H7 (cell line): ENCODE measurements at regions not wholly inside any gene's neighbourhood (a gene's known extent, or its start where the extent isn't known, plus 50 kb on each side); places are given as distances from the start of the nearest gene placed in this dataset.

Experiments used
- DNase-seq: peaks from one replicate; pipeline ENCODE4 v3.0.0; 2012
- H3K27me3 ChIP-seq: 2 replicates; pipeline ENCODE4 v1.6.0; 2011; ENCODE audit warnings: mild to moderate bottlenecking, low read length; ENCODE audit not compliant: control insufficient read depth, insufficient read depth
- H3K36me3 ChIP-seq: replicated peaks from 2 replicates; pipeline ENCODE4 v1.5.1; 2011; ENCODE audit warnings: low read length; ENCODE audit not compliant: control insufficient read depth, insufficient read depth
- H3K4me3 ChIP-seq: 2 replicates; pipeline ENCODE4 v1.5.1; 2011; ENCODE audit warnings: low read depth, mild to moderate bottlenecking, control low read depth, low read length, moderate library complexity; ENCODE audit not compliant: insufficient read depth

DNA sequence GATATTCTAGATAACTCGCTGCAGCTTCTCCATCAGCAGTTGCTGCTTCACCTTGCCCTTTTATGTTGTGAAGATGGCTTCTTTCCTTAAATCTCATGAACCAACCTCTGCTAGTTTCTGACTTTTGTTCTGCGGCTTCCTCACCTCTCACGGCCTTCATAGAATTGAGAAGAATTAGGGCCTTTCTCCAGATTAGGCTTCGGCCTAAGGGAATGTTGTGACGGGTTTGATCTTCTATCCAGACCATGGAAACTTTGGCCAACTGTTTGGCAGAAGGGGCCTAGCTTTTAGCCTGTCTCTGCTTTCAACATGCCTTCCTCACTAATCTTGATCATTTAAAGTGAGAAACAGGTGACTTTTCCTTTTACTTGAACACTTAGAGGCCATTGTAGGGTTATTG, 199.9 kb downstream of the CYP26B1 start:
- no peaks in the 10 kb centered on the region for H3K27me3 ChIP-seq
- H3K4me3 ChIP-seq = no peak overlapping the region
- H3K36me3 ChIP-seq = no peaks in the 10 kb centered on the region
- no peak for DNase-seq

- DNase-seq = no peak
- Histone ChIP-seq H3K36me3 (no peaks in the 10 kb centered on the region), H3K4me3 (no peak overlapping the region), H3K27me3 (no peaks in the 10 kb centered on the region)
Measured at GRCh38 chr2:71945603-71945959, 202.1 kb downstream of the CYP26B1 start.

- Histone ChIP-seq H3K4me3 (no peak overlapping the region), H3K36me3 (no peaks in the 10 kb centered on the region), H3K27me3 (no peaks in the 10 kb centered on the region)
- DNase-seq = no peak
Measured at GRCh38 chr2:71944806-71945602, 202.7 kb downstream of the CYP26B1 start.

GRCh38 chr2:71944183-71944550, 203.5 kb downstream of the CYP26B1 start:
- peak; percentile 50 for DNase-seq

DNA sequence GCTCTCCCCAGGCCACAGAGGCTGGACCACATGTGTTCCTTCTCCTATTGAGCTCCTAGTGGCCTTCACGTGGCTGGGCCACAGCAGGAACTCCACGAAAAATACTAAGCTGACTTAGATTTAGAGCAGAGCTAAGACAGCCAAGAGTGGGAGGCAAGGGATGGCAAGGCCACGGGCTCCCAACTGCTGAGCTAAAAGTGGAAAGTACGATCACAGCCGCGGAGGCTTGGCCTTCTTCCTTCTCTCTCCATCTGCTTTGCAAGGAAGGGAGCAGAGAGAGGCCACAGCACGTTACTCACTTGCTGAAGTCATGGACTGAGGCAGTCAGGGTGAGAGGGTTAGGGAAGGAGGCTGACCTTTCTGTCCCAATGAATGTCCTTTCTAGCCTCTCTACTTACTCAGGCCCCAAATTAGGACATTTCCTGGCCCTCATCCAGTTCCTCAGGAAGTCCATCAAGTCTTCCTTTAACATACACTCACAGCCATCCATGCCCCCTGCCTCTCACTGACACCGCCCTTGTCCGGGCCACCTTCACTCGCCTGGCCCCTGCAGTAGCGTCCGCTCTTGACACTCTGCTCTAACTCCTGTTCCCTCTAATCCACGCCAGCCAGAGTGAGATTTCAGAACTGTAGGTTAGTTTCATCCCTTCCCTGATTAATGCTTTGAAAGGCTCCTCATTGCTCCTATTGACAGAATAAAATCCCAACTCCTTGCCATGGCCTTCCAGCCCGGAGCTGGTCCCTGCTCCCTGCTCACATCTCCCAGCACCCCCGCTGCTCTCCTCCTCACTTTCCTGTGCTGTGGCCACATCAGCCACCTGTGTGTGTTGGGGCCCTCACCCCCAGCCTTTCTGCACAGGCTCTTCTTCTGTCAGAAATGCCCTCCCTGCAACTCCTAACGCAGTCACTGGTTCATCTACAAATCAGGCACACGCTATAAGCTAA, 204.2 kb downstream of the CYP26B1 start:
- no peaks in the 10 kb centered on the region for H3K27me3 ChIP-seq
- H3K4me3 ChIP-seq = no peak overlapping the region
- DNase-seq = peak; percentile 17
- no peaks in the 10 kb centered on the region for H3K36me3 ChIP-seq

More at GRCh38 chr2:71944183-71944550, 203.5 kb downstream of the CYP26B1 start:
- Histone ChIP-seq H3K4me3 (no peak overlapping the region), H3K27me3 (no peaks in the 10 kb centered on the region), H3K36me3 (no peaks in the 10 kb centered on the region)

DNA sequence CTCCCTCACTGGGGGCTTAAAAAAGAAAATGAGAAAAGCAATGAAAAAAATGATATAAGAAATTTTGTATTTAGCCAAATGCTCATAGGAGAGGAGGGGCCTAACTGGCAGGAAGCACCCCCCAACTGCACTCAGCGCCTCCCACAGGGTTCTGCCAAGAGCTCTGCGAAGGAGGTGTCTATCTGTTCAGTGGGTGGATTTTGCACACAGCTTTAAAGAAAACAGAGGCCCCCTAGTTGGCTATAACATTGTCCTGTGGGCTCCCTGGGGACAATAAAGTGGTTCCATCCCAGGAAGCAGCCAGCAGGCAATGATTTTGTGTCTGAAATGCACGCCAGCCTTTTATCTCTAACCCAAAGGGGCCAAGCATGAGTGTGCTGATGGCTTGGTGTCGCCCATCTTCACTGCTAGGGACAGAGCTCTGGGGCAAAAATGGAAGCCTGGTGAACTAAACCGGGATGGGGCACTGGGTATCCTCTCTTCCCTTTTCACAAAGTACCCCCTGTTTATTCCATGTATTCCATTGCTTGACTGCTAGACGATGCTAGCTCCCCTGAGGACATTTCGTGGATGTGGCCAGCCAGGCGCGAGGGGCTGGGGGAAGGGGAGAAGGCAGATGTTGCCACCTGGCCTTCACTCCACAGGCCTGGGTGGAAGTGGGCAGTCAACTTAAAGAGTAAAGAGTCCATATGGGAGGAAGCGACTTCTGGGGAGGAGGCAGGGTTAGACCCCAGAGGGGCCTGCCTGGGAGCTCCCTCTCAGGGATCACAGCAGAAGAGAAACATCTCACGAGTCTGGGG, 205.7 kb downstream of the CYP26B1 start:
- H3K4me3 ChIP-seq = no peak overlapping the region
- H3K27me3 ChIP-seq = no peaks in the 10 kb centered on the region
- peak; percentile 20 for DNase-seq
- H3K36me3 ChIP-seq = no peaks in the 10 kb centered on the region

GRCh38 chr2:71940695-71941094, 207.0 kb downstream of the CYP26B1 start:
- peak; percentile 13 for DNase-seq
- no peaks in the 10 kb centered on the region for H3K36me3 ChIP-seq
- no peaks in the 10 kb centered on the region for H3K27me3 ChIP-seq
- H3K4me3 ChIP-seq = no peak overlapping the region

DNA sequence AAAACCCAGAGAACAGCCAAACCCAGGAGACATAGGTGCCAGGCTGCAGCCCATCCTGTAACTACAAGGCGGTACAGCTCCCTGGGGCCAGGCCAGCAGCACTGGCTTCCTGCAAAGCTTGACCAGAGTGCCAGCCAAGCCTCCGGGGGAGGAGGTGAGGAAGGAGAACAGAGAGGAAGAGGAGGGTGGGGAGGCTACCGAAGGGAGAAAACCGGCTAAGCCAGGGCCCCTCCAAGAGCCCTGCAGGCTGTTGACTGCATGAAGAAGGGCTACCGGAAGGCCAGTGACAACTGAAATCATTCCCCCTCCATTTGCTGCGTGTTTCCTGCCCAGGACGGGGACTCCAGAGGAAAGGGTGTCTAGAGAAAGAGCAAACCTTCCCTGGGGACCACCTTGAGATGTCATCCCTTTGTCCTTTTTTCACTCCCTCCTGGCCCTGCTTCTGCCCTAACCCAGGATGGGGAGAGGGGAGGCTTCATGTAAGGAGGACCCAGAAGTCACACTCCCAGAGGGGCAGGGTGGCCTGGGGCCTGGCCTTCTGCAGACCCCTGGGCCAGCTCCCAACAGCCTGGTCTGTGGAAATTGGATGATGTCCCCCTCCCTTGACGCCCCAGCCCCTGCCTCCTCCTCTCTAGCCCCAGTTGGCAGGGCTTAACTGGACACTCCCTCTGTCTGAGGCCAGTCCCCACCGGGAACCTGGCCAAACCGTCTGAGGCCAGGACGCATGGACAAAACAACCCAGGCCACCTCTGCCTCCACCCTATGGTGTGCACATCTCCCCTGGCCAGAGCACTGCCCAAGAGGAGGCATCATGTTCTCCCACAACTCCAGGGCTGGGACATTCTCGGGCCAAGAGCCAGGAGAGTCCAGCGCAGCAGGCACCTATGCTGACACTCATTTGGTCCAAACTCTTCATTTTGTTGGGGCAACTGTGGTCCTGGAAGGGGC, 207.8 kb downstream of the CYP26B1 start:
- H3K4me3 ChIP-seq = no peak overlapping the region
- no peaks in the 10 kb centered on the region for H3K36me3 ChIP-seq
- no peaks in the 10 kb centered on the region for H3K27me3 ChIP-seq
- DNase-seq = peak; percentile 25

DNA sequence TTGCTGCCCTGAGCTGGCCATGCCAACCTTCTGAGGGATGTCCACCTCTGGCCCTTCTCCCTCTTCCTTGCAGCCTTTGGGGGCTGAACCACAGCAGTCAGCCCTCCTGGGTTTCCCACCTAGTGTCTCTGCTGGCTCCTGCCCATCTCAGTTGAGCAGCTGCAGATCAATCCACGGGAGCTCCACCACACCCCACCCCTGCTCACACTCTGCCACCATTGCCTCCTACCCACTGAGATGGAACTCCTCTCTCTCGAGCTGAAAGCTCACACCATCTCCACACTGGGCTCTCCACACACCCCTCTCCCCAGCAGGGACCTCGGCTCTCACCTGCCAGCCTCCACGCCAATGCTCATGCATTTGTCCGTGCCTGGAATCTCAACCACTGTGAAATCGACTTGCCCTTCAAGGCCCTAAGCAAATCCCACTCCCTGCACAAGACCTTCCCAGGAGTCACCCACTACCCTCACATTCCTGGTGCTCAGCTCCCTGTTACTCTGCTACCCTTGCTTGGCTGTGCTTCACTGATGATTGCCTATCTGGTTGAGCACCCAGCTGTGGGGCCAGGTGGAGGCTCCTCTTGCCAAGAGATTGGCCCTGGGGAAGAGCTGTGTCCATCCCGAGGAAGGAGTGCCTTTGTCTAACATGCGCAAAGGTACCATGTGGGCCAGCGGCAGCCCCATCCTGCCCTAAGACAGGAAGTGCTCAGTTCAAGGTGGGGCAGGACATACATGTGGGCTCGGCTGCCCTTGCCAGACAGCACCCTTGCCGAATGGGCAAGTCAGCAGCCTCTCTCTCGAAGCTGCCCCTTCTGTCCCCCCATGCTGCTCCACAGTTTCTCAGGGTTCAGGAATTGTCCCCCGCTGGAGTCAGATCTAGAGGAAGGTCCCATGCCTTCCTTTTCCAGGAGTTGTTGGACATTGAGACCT, 208.7 kb downstream of the CYP26B1 start:
- no peak overlapping the region for H3K4me3 ChIP-seq
- no peaks in the 10 kb centered on the region for H3K27me3 ChIP-seq
- peak; percentile 8 for DNase-seq
- H3K36me3 ChIP-seq = no peaks in the 10 kb centered on the region

DNA sequence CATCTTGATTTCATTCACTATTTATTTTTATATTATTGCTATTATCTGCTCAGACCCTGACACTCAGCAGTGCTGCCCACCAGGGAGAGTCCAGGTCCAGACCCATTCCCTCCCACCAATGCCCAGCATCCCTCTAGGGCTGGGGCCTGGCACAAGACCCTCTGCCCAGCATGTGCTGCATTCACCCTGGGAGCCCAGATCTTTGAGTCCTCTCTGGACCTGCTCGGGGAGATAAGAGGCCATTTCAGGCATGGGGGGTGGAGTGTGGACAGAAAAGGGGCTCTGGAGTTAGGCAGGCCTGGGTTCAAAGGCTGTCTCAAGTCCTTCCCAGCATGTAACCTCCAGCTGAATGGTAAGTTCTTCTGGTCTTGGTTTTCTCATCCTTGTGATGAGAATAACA, 209.6 kb downstream of the CYP26B1 start:
- no peaks in the 10 kb centered on the region for H3K27me3 ChIP-seq
- H3K36me3 ChIP-seq = no peaks in the 10 kb centered on the region
- no peak overlapping the region for H3K4me3 ChIP-seq
- DNase-seq = peak; percentile 6

DNA sequence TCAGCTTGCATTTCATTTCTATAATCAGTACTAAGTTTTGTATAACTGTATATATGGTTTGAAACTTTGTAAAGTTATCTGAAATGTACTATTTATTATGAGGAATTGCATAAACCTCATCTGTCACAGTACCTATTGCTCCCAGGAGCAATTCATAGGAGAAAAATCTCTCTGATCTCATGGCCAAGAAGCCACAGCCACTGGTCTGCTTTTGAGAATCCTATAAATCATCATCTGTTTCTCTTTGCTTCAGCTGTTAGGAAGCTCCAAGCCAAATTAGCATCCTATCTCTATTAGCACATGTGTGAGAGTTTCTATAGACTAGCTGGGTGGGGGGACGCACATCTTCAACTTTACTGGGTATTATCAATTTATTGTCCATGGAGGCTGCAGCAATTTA, 210.3 kb downstream of the CYP26B1 start:
- DNase-seq = no peak
- H3K27me3 ChIP-seq = no peaks in the 10 kb centered on the region
- H3K4me3 ChIP-seq = no peak overlapping the region
- no peaks in the 10 kb centered on the region for H3K36me3 ChIP-seq

DNA sequence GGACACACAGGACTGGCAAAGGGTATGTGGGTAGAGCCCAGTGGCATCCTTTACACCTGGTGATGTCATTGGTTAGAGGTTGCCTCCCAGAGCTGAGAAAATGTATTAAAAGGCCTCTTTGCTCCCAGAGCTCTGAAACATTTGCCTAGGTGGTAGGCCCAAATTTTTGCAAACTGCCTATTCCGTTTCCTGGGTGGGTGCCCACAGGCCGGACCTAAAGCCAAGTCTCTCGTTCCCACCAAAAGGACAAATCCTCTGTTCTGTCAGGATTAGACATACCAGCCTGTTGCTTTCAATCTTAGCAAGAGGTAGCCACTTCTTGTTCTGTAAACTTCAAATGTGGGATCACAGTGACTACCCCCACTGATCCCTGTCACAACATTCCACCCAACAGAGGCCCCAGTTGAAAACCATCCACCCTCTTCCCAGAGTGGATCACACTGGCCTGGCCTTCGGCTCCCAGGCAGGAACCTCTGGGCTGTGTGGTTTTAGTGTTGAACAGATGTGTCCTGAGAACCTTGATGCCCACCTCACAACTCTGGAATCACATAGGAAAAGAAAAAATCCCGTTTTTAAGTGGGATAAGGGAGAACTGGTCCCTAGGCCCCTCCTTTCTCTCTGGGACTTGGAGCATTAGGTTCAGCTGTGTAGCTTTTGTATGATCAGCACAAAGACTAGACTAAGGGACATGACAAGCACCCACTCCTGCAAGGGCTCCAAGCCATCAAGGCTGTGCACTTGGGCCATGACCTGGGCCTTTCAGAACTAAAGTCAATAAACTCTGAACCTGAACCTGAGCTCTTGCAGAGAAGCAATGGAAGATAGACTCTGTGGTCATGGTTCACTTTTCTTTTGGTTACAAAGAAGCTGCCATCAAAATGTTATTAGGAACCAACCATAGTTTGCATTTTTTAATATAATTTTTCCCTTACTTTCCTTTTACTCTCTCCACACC, 211.3 kb downstream of the CYP26B1 start:
- no peaks in the 10 kb centered on the region for H3K36me3 ChIP-seq

More for the DNA sequence above, 211.3 kb downstream of the CYP26B1 start:
- H3K27me3 ChIP-seq = no peaks in the 10 kb centered on the region
- peak; percentile 3 for DNase-seq
- H3K4me3 ChIP-seq = no peak overlapping the region
